Astrocyte (in vitro differentiated cells and primary cell): ENCODE measurements at regions not wholly inside any gene's neighbourhood (a gene's known extent, or its start where the extent isn't known, plus 50 kb on each side); places are given as distances from the start of the nearest gene placed in this dataset.
"Not testable (repeated sequence)": the region's sequence is repeated elsewhere in the genome, so short reads cannot be mapped to it uniquely, and the experiment has no call there.

Experiments
- DNase-seq: peaks from one replicate; pipeline ENCODE4 v3.0.0-alpha.2; 2010; ENCODE audit warnings: low read depth
- FAIRE-seq: peaks from 2 replicates; lab custom pipeline; 2011; peaks lifted over from hg19 to GRCh38; lab: Jason Lieb, UNC
- H2AFZ ChIP-seq: 2 replicates; pipeline ENCODE4 v1.6.0; 2012; ENCODE audit warnings: low read depth, low read length, inconsistent platforms
- H3K27ac ChIP-seq: 2 replicates; pipeline ENCODE4 v1.5.1; 2011; ENCODE audit warnings: low read depth, low read length, inconsistent platforms
- H3K27me3 ChIP-seq: 2 replicates; pipeline ENCODE4 v1.6.0; 2011; ENCODE audit warnings: low read length, inconsistent platforms; ENCODE audit not compliant: insufficient read depth
- H3K36me3 ChIP-seq: 2 replicates; pipeline ENCODE4 v1.5.1; 2011; ENCODE audit warnings: low read length, inconsistent platforms; ENCODE audit not compliant: insufficient read depth
- H3K4me1 ChIP-seq: 2 replicates; pipeline ENCODE4 v1.5.1; 2011; ENCODE audit warnings: low read length, inconsistent platforms; ENCODE audit not compliant: insufficient read depth
- H3K4me2 ChIP-seq: 2 replicates; pipeline ENCODE4 v1.6.0; 2012; ENCODE audit warnings: low read length, inconsistent platforms
- H3K4me3 ChIP-seq: 2 replicates; pipeline ENCODE4 v1.5.1; 2011; ENCODE audit warnings: low read depth, mild to moderate bottlenecking, low read length, inconsistent platforms; ENCODE audit not compliant: insufficient read depth
- H3K79me2 ChIP-seq: 2 replicates; pipeline ENCODE4 v1.6.0; 2012; ENCODE audit warnings: mild to moderate bottlenecking, low read length, inconsistent platforms; ENCODE audit not compliant: insufficient read depth
- H3K9ac ChIP-seq: 2 replicates; pipeline ENCODE4 v1.6.0; 2012; ENCODE audit warnings: mild to moderate bottlenecking, low read length, inconsistent platforms
- H3K9me3 ChIP-seq: 2 replicates; pipeline ENCODE4 v1.5.1; 2012; ENCODE audit warnings: low read depth, mild to moderate bottlenecking, low read length, inconsistent platforms; ENCODE audit not compliant: insufficient read depth
- H4K20me1 ChIP-seq: 2 replicates; pipeline ENCODE4 v1.6.0; 2012; ENCODE audit warnings: low read length, inconsistent platforms; ENCODE audit not compliant: insufficient read depth
- H3K27ac Mint-ChIP-seq: one replicate; pipeline ENCODE4 v1.8.0; 2021; ENCODE audit warnings: mild to moderate bottlenecking, mixed read lengths; ENCODE audit not compliant: unreplicated experiment
- H3K27me3 Mint-ChIP-seq: one replicate; pipeline ENCODE4 v1.8.0; 2021; ENCODE audit warnings: low read depth, mixed read lengths; ENCODE audit not compliant: unreplicated experiment
- H3K36me3 Mint-ChIP-seq: one replicate; pipeline ENCODE4 v1.8.0; 2021; ENCODE audit warnings: low read depth, mixed read lengths; ENCODE audit not compliant: unreplicated experiment
- H3K4me1 Mint-ChIP-seq: one replicate; pipeline ENCODE4 v1.8.0; 2021; ENCODE audit warnings: low read depth, mixed read lengths; ENCODE audit not compliant: unreplicated experiment
- H3K4me3 Mint-ChIP-seq: one replicate; pipeline ENCODE4 v1.8.0; 2021; ENCODE audit warnings: mild to moderate bottlenecking, moderate library complexity, mixed read lengths; ENCODE audit not compliant: unreplicated experiment
- H3K9me3 Mint-ChIP-seq: one replicate; pipeline ENCODE4 v1.8.0; 2021; ENCODE audit warnings: mild to moderate bottlenecking, mixed read lengths; ENCODE audit not compliant: unreplicated experiment
- CTCF ChIP-seq: IDR thresholded peaks from 2 replicates; pipeline ENCODE4 v1.5.1; 2011; ENCODE audit warnings: low read depth, mild to moderate bottlenecking, inconsistent platforms, low read length, moderate library complexity; ENCODE audit not compliant: insufficient read depth
- EZH2 ChIP-seq: IDR thresholded peaks from 2 replicates; pipeline ENCODE4 v1.6.1; 2012; ENCODE audit warnings: mild to moderate bottlenecking, low read length, inconsistent platforms; ENCODE audit not compliant: insufficient read depth

DNA sequence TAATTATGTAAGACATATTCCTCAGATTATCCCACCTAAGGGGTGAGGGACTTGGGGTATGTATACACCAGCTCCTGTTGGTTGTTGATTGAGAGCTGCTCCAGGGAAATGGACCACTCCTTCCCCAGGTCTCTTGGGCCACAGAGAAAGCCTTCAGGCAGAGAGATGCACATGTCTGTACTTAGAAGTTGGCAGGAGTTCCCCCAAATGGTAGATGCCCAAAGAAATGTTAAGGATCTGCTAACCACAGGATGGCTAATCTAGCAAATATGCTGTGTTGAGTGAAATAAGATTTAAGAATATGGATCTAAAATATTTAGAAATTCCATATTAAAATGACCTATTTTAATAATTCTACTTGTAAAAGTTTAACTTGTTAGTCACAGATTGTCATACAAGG, 100.8 kb upstream of the DNAH14 start:
- H3K9me3 ChIP-seq: peaks cover 3% of the 10 kb centered on the region
- no peaks in the 10 kb centered on the region for H3K36me3 ChIP-seq
- Mint-ChIP-seq H3K4me3 (no peak overlapping the region), H3K36me3 (no peaks in the 10 kb centered on the region), H3K27ac (no peak overlapping the region), H3K27me3 (peaks cover 7% of the 10 kb centered on the region), H3K9me3 (peaks cover 17% of the 10 kb centered on the region), H3K4me1 (no peaks in the 10 kb centered on the region)
- DNase-seq (peak; percentile 28), FAIRE-seq (no peak)
- H3K27ac ChIP-seq: no peak overlapping the region
- no peak overlapping the region for H2AFZ ChIP-seq
- no peak overlapping the region for H3K4me2 ChIP-seq
- TF ChIP-seq CTCF (no peak), EZH2 (no peak)
- peaks cover 2% of the 10 kb centered on the region for H3K27me3 ChIP-seq
- H3K9ac ChIP-seq: no peak overlapping the region
- no peaks in the 10 kb centered on the region for H3K79me2 ChIP-seq
- no peaks in the 10 kb centered on the region for H4K20me1 ChIP-seq
- H3K4me3 ChIP-seq: no peak overlapping the region
- H3K4me1 ChIP-seq: no peaks in the 10 kb centered on the region

GRCh38 chr1:224831501-224831900, 98.0 kb upstream of the DNAH14 start:
- Mint-ChIP-seq H3K27me3 (peaks cover 7% of the 10 kb centered on the region), H3K4me1 (no peaks in the 10 kb centered on the region), H3K4me3 (no peak overlapping the region), H3K36me3 (no peaks in the 10 kb centered on the region), H3K9me3 (peaks cover 9% of the 10 kb centered on the region), H3K27ac (no peak overlapping the region)
- Histone ChIP-seq H4K20me1 (no peaks in the 10 kb centered on the region), H3K4me1 (no peaks in the 10 kb centered on the region), H3K9ac (no peak overlapping the region), H3K4me2 (no peak overlapping the region), H2AFZ (no peak overlapping the region), H3K9me3 (peaks cover 3% of the 10 kb centered on the region), H3K79me2 (no peaks in the 10 kb centered on the region), H3K4me3 (no peak overlapping the region), H3K27ac (no peak overlapping the region), H3K36me3 (no peaks in the 10 kb centered on the region), H3K27me3 (peaks cover 2% of the 10 kb centered on the region)
- DNase-seq: peak; percentile 20
- no peak for FAIRE-seq
- TF ChIP-seq EZH2 (no peak), CTCF (no peak)

DNA sequence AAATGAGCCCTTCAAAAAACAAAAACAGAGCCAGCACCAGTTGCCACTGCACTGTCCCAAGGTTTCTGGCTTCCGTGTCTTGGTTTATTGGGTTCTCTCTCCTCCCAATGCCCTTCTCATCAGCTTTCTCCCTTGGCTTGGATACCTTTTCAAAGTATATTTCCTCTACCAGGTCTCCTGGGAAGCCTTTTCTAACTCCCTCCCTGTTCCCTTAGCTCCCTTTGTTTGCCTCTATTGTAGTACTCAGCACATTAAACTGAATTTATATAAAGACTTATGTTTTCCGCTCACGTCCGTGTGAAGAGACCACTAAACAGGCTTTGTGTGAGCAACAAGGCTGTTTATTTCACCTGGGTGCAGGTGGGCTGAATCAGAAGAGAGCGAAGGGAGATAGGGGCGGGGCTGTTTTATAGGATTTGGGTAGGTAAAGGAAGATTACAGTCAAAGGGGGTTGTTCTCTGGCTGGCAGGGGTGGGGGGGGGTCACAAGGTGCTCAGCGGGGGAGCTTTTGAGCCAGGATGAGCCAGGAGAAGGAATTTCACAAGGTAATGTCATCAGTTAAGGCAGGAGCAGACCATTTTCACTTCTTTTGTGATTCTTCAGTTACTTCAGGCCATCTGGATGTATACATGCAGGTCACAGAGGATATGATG, 89.7 kb upstream of the DNAH14 start:
- H4K20me1 ChIP-seq, H3K4me3 ChIP-seq, H3K27ac Mint-ChIP-seq, H3K27me3 Mint-ChIP-seq, H3K4me1 ChIP-seq, FAIRE-seq, H2AFZ ChIP-seq, H3K27ac ChIP-seq, H3K9me3 ChIP-seq, H3K36me3 ChIP-seq, H3K4me2 ChIP-seq, H3K9ac ChIP-seq, DNase-seq, H3K36me3 Mint-ChIP-seq, H3K79me2 ChIP-seq, H3K4me3 Mint-ChIP-seq, H3K4me1 Mint-ChIP-seq, H3K27me3 ChIP-seq, H3K9me3 Mint-ChIP-seq: not testable (repeated sequence)

DNA sequence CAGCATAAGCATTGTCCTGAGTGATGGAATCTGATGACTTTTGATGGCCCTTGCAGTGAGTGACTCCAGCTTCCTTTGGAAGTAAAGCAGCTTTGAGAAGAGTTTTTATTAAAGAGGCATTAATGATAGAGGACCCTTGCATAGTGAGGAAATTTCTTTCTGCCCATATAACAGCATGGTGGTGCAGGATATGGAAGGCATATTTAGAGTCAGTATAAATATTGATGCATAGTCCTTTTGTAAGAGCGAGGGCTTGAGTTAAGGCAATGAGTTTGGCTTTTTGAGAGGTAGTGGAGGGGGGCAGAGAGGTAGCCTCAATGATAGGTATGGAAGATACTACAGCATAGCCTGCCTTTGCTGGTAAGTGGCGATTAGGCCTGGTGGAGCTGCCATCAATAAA, 87.7 kb upstream of the DNAH14 start:
- not testable (repeated sequence) for H3K9me3 Mint-ChIP-seq, H3K9ac ChIP-seq, H3K27me3 ChIP-seq, H3K27ac Mint-ChIP-seq, H3K79me2 ChIP-seq, H2AFZ ChIP-seq, DNase-seq, H3K36me3 ChIP-seq, H3K27ac ChIP-seq, H3K4me2 ChIP-seq, H3K4me1 ChIP-seq, H3K4me3 Mint-ChIP-seq, H3K36me3 Mint-ChIP-seq, H3K27me3 Mint-ChIP-seq, H3K9me3 ChIP-seq, H4K20me1 ChIP-seq, H3K4me1 Mint-ChIP-seq, H3K4me3 ChIP-seq, FAIRE-seq
